Activated gamma-delta T cell treated with anti-CD3 and anti-CD28 coated beads, Interleukin-2, amount 50 U/mL, for 16 hours (primary cell): ENCODE measurements at regions not wholly inside any gene's neighbourhood (a gene's known extent, or its start where the extent isn't known, plus 50 kb on each side); places are given as distances from the start of the nearest gene placed in this dataset.
"Not testable (repeated sequence)": the region's sequence is repeated elsewhere in the genome, so short reads cannot be mapped to it uniquely, and the experiment has no call there.

Experiments
- DNase-seq: peaks from one replicate; pipeline ENCODE4 v3.0.0-alpha.2; 2020; ENCODE audit warnings: low read depth

GRCh38 chr16:21534561-21534960, 64.8 kb upstream of the METTL9 start:
- DNase-seq, result not testable (repeated sequence)

DNA sequence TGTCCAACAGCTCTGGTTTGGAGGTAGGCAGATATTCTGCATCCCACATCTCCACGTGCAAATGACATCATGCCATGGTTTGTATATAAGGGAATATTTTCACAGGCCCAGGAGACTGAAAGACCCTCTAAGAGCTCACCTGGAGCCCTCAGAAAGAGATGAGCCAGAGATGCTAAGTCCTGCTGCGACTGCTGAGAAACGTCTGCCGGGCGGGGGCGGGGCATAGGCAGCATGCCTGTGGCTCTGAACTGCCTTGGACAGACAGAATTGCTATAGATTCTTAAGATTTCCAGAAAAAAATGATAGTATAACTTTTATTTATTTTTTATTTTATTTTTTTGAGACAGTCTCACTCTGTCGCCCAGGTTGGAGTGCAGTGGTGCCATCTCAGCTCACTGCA, 64.2 kb upstream of the METTL9 start:
- not testable (repeated sequence) for DNase-seq

DNA sequence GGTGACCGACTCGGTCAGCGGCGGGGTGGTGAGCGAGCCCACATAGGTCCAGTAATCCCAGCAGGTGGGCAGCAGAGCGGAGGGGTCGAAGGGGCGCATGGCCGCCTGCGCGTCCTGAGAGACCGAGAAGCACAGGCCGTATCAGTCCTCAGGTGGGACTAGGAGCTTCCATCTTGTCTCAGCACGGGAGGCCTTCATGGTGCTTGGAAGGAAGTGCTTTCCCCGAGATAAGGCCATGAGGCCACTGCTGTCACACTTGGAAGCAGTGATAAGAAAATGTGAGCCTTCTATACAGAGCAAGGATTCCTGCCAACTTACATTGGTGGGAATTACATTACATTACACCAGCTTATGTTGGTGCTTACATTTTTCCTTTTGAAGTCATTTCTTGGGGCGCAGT, 62.6 kb upstream of the METTL9 start:
- not testable (repeated sequence) for DNase-seq

DNA sequence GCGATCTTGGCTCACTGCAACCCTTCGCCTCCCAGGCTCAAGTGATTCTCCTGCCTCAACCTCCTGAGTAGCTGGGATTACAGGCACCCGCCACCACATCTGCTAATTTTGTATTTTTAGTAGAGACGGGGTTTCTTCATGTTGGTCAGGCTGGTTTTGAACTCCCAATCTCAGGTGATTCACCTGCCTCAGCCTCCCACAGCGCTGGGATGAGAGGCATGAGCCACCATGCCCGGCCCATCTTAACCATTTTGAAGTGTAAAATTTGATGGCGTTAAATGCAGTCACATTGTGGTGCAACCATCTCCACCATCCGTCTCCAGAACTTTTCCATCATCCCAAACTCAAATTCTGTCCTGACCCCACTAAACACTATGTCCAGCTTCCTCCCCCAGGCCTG, 61.8 kb upstream of the METTL9 start:
- DNase-seq, result not testable (repeated sequence)

DNA sequence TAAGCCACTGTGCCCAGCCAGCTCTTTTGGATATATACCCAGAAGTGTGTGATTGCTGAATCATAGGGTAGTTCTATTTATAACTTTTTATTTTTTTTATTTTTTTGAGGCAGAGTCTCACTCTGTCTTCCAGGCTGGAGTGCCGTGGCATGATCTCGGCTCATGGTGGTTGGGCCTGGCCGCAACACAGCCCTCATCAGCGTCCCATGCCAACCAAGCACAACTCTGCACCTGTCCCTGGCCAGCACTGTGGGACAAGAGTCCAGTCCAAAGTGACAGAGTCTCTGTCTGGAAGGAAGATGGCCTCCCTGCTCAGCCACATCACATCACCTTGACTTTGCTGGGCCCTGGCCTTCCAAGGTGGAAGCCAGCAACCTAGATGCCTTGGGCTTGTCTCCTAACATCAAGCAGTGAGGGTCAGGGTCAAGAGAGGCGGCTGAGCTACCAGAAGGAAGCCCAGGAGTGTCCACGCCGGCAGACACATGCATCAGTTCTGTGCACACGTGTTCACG, 60.2 kb upstream of the METTL9 start:
- DNase-seq, result not testable (repeated sequence)

DNA sequence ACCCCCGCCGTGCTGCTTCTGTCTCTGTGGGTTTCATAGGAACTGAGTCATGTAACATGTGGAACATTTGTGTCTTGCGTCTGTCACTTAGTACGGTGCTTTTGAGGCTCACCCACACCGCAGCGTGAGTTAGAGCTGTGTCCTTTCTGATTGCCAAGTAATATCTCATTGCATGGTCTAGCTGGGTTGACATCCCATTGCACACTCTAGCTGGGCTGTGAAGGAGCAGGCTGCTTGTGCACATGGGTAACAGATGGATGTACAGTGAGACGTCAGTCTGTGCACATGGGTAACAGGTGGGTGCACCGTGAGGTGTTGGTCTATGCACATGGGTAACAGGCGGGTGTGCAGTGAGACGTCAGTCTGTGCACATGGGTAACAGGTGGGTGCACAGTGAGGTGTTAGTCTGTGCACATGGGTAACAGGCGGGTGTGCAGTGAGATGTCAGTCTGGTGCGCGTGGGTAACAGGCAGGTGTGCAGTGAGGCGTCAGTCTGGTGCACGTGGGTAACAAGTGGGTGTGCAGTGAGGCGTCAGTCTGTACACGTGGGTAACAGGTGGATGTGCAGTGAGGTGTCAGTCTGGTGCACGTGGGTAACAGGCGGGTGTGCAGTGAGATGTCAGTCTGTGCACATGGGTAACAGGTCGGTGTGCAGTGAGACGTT, 58.5 kb upstream of the METTL9 start:
- DNase-seq, result peak; percentile 66

DNA sequence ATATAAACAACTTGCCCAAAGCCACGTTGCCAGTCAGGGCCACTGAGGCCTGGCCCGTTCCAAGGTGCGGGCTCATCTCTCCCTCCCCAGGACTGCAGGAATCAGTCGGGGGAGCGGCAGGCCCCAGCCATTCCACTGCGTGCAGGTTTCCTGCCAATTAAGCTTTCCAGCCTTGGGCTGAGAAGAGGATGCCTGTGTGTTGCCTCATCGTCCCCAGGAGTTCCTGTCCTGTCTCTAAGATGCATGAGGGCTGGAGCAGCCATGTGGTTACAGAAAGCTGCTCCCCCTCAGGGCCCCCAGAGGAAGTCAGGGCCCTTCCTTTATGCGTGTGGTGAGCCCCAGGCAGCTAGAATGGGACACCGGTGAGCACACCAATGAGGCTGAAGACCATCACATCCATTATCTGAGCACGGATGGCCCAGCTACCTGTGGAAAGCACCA, 57.7 kb upstream of the METTL9 start:
- DNase-seq, result not testable (repeated sequence)

DNA sequence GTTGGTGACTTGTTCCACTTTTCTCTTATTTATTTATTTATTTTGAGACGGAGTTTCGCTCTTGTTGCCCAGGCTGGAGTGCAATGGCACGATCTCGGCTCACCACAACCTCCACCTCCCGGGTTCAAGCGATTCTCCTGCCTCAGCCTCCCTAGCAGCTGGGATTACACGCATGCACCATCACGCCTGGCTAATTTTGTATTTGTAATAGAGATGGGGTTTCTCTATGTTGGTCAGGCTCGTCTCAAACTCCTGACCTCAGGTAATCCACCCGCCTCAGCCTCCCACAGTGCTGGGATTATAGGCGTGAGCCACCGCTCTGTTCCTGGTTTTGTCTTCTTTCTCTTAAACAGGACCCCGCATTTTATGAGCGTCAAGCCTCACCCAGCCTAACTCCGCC, 57.3 kb upstream of the METTL9 start:
- DNase-seq, result not testable (repeated sequence)

GRCh38 chr16:21542491-21543124, 56.8 kb upstream of the METTL9 start:
- DNase-seq, result not testable (repeated sequence)

DNA sequence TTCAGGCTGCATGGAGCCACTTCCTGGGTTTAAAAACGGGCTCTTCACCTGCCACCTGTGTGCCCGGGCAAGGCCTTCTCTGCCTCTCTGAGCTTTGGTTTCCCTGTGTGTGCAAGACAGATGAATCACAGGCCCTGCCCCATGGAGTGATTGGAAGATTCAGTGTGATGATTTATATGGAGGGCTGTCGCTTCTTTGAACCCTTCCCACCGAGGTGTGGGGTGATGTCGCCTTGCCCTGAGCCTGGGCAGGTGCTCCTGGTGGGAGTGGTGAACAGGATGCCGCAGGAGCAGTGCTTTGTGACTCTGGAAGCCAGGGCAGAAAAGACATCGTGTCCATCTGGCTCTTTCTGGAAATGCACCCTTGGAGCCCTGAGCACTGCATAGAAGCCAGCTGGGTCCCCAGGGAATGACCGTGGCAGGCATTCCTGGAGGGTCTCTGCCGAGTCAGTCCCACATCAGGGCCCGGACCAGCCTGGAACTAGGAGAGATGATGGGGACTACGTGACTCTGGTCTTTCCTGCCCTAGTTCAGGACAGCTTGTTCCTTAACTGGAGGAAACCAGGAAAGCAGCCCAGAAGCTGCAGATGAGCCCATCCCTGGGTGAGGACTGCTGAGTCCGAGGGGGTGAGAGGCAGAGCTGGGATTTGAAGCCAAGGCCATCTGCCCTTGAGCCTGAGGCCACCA, 56.1 kb upstream of the METTL9 start:
- DNase-seq, result not testable (repeated sequence)

DNA sequence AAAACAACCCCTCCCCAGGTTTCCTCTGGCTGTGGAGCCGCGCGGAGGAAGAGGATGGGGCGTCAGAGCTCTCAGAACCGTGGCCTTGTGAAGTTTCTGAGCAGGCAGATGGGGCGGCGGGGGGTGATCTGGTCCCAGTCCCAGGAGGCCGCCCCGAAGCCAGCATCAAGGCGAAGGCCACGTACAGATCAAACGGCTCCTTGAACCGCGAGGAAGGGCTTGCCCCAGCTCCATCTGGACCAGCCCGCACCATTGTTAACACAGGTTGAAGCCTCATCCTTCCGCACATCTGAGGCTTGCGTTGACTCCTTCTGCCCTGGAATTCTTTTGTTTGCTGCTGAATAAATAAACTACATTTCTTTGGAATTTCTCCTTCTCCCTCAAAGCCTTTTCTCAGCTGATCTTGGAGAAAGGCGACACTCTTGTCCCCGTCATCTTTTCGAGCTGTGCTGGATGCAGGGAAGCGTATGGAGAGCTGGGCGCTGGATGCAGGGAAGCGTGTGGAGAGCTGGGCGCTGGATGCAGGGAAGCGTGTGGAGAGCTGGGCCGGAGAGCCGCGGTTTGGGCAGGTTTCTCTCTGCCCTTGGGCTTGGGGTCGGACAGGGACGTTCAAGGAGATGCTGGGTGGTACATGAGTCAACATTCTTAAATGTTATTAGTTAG, 53.6 kb upstream of the METTL9 start:
- not testable (repeated sequence) for DNase-seq

DNA sequence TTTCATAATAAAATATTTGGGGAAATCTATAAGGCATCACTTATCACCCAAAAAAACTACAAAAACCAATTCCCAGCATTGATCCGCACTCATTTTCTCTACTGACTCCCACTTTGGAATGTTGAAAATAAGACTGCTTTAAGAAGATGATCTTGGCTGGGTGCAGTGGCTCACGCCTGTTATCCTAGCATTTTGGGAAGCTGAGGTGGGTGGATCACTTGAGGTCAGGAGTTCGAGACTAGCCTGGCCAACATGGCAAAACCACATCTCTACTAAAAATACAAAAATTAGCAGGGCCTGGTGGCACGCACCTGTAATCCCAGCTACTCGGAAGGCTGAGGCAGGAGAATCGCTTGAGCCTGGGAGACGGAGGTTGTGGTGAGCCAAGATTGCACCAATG, 50.0 kb upstream of the METTL9 start:
- not testable (repeated sequence) for DNase-seq
